ENCODE measurements at regions not wholly inside any gene's neighbourhood (a gene's known extent, or its start where the extent isn't known, plus 50 kb on each side); places are given as distances from the start of the nearest gene placed in this dataset.

DNA sequence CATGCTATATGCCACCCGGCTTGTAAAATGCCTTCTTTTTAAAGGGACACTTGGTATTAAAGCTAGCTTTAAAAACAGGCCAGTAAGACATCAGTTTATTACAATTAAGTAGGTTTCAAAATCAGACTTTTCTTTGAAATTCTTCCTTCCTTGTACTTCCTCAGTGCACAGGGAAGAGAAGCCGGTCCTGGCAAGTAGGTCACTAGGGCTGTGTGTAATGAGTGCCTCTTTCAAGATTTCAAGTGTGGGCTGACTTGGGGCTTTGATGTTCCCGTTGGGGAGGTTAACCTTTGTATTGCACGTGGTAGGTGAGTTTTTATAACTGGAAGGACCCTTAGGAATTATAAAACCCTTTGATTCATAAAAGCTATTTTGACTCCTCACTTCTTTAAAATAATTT is 566.4 kb upstream of the ID2 start:
- TF ChIP-seq EZH2 (IDR thresholded peaks at IDR 0.05; ENCODE audit: borderline replicate concordance, low read depth, low read length, poor library complexity, severe bottlenecking) (no peak), CTCF (conservative IDR thresholded peaks at IDR 0.05; ENCODE audit: low read depth, low read length) (no peak)
